Suprapubic skin (tissue), 4 donors: ENCODE measurements at regions not wholly inside any gene's neighbourhood (a gene's known extent, or its start where the extent isn't known, plus 50 kb on each side); places are given as distances from the start of the nearest gene placed in this dataset.

Experiments used
- EP300 ChIP-seq: sonication (generic); formaldehyde crosslinking; IDR thresholded peaks from one replicate; pipeline ENCODE4 v1.6.1; 2017; ENCODE audit warnings: antibody characterized with exemption
- POLR2AphosphoS5 ChIP-seq, 3 donors: sonication (generic); formaldehyde crosslinking; IDR thresholded peaks; one replicate each; pipeline ENCODE4 v1.6.1; 2017; ENCODE audit warnings: antibody characterized with exemption in 3 of 3
- TF ChIP-seq, protein P1 (sequence below), 2 donors: fragments of 200-600 bp in 1 of 2; fragments of 450-650 bp in 1 of 2; sonication (generic) in 1 of 2; IDR thresholded peaks; one replicate each; pipeline ENCODE4 v1.5.1; 2016 to 2019; ENCODE audit warnings: antibody characterized with exemption in 2 of 2, mild to moderate bottlenecking in 1 of 2, moderate library complexity in 1 of 2

GRCh38 chr2:35447215-35447614 lies 908.4 kb upstream of the CRIM1 start:
- TF ChIP-seq, protein P1, sequence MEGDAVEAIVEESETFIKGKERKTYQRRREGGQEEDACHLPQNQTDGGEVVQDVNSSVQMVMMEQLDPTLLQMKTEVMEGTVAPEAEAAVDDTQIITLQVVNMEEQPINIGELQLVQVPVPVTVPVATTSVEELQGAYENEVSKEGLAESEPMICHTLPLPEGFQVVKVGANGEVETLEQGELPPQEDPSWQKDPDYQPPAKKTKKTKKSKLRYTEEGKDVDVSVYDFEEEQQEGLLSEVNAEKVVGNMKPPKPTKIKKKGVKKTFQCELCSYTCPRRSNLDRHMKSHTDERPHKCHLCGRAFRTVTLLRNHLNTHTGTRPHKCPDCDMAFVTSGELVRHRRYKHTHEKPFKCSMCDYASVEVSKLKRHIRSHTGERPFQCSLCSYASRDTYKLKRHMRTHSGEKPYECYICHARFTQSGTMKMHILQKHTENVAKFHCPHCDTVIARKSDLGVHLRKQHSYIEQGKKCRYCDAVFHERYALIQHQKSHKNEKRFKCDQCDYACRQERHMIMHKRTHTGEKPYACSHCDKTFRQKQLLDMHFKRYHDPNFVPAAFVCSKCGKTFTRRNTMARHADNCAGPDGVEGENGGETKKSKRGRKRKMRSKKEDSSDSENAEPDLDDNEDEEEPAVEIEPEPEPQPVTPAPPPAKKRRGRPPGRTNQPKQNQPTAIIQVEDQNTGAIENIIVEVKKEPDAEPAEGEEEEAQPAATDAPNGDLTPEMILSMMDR (IDR thresholded peaks at IDR 0.05) = no peak
- no peak for TF ChIP-seq POLR2AphosphoS5 (IDR thresholded peaks at IDR 0.05)
- TF ChIP-seq EP300 = no peak
